ENCODE measurements at regions not wholly inside any gene's neighbourhood (a gene's known extent, or its start where the extent isn't known, plus 50 kb on each side); places are given as distances from the start of the nearest gene placed in this dataset.

- TF ChIP-seq ZNF235 (CRISPR knock-in tag; IDR thresholded peaks at IDR 0.05; ENCODE audit: borderline replicate concordance), result no peak
- TF ChIP-seq ZNF274 (CRISPR knock-in tag; IDR thresholded peaks at IDR 0.05), result no peak
- TF ChIP-seq ZNF335 (CRISPR knock-in tag; IDR thresholded peaks at IDR 0.05), result no peak
- TF ChIP-seq IRF1 (CRISPR knock-in tag; IDR thresholded peaks at IDR 0.05; ENCODE audit: low read depth), result no peak
- no peak for TF ChIP-seq POLR2A (IDR thresholded peaks at IDR 0.05; ENCODE audit: insufficient read depth in 1 of 2, low read depth in 2 of 2, low read length in 2 of 2)
- TF ChIP-seq ZNF407 (CRISPR knock-in tag; IDR thresholded peaks at IDR 0.05; ENCODE audit: not compliant biosample characterization), result no peak
- no peak for TF ChIP-seq CTCF (CRISPR knock-in tag; IDR thresholded peaks at IDR 0.05)
- TF ChIP-seq TOPORS (CRISPR knock-in tag; IDR thresholded peaks at IDR 0.05), result no peak
- TF ChIP-seq ARID4A (CRISPR knock-in tag; IDR thresholded peaks at IDR 0.05; ENCODE audit: borderline replicate concordance), result no peak
- TF ChIP-seq MNT (IDR thresholded peaks at IDR 0.05), result no peak
- no peak for TF ChIP-seq HOXA7 (CRISPR knock-in tag; IDR thresholded peaks at IDR 0.05)
- no peak for TF ChIP-seq ZBTB43 (CRISPR knock-in tag; conservative IDR thresholded peaks at IDR 0.05)
- no peak for TF ChIP-seq ZNF430 (CRISPR knock-in tag; IDR thresholded peaks at IDR 0.05)
Observed at GRCh38 chr6:25002326-25003091, 66.7 kb upstream of the RIPOR2 start.
